H1 (cell line): ENCODE measurements at regions not wholly inside any gene's neighbourhood (a gene's known extent, or its start where the extent isn't known, plus 50 kb on each side); places are given as distances from the start of the nearest gene placed in this dataset.

Experiments used
- BCL11A ChIP-seq, 2 experiments: IDR thresholded peaks; one replicate each; pipeline ENCODE4 v1.6.1; 2011; ENCODE audit warnings: low read depth in 2 of 2, low read length in 2 of 2, mild to moderate bottlenecking in 2 of 2
- TBP ChIP-seq: IDR thresholded peaks from 2 replicates; pipeline ENCODE4 v1.6.1; 2011; ENCODE audit warnings: low read depth, low read length, improper control_type of control experiment

- TF ChIP-seq BCL11A (IDR thresholded peaks at IDR 0.05; ENCODE audit: low read depth in 2 of 2, low read length in 2 of 2) (no peak), TBP (no peak)
Observed at GRCh38 chr4:181784881-181785280, 458.3 kb upstream of the TENM3 start (continued).
